IMR-90 (cell line): ENCODE measurements at regions not wholly inside any gene's neighbourhood (a gene's known extent, or its start where the extent isn't known, plus 50 kb on each side); places are given as distances from the start of the nearest gene placed in this dataset.

ENCODE experiments used
- ATAC-seq: fragments of 200-7000 bp; cut with Tn5 transposase; 2 replicates; pipeline ENCODE4 v1.9.1; 2020; ENCODE audit warnings: low read depth, mild to moderate bottlenecking, moderate library complexity
- BruUV-seq: library from RNA; stranded (reverse); fragments of 400-500 nt; replicated peaks from 2 replicates; lab custom pipeline; 2021; lab: Mats Ljungman, UMichigan
- CTCF ChIA-PET: fragments of 300-600 bp; formaldehyde crosslinking; extraction: SDS; loops from one replicate; lab custom pipeline; 2021; ENCODE audit warnings: antibody characterized with exemption; lab: Yijun Ruan, JAX
- POLR2A ChIA-PET: fragments of 300-600 bp; sonication (Branson Sonifier 250); formaldehyde crosslinking; loops from one replicate; lab custom pipeline; 2022; ENCODE audit warnings: antibody characterized with exemption; ENCODE audit not compliant: unreplicated experiment; lab: Charles Lee
- DNase-seq: peaks from one replicate; pipeline ENCODE4 v3.0.0; 2013
- H2AFZ ChIP-seq: replicated peaks from 2 replicates; pipeline ENCODE3; 2013; ENCODE audit warnings: low read length, mild to moderate bottlenecking; ENCODE audit not compliant: poor library complexity
- H2AK5ac ChIP-seq: 2 replicates; pipeline ENCODE4 v1.6.1; 2013; ENCODE audit warnings: low read depth, low read length, inconsistent platforms
- H2AK9ac ChIP-seq: replicated peaks from 2 replicates; pipeline ENCODE3; 2013; ENCODE audit warnings: mild to moderate bottlenecking, low read depth, low read length, moderate library complexity; ENCODE audit not compliant: poor library complexity
- H2BK120ac ChIP-seq: 2 replicates; pipeline ENCODE4 v1.6.1; 2013; ENCODE audit warnings: low read depth, low read length, inconsistent platforms
- H2BK15ac ChIP-seq: 3 replicates; pipeline ENCODE4 v1.6.1; 2013; ENCODE audit warnings: low read depth, low read length, inconsistent platforms
- H2BK20ac ChIP-seq: 2 replicates; pipeline ENCODE4 v1.6.1; 2013; ENCODE audit warnings: low read depth, mild to moderate bottlenecking, inconsistent platforms, low read length, moderate library complexity
- H2BK5ac ChIP-seq: 2 replicates; pipeline ENCODE4 v1.6.1; 2013; ENCODE audit warnings: mild to moderate bottlenecking, low read depth, low read length, inconsistent platforms; ENCODE audit not compliant: poor library complexity, severe bottlenecking
- H3K14ac ChIP-seq: replicated peaks from 2 replicates; pipeline ENCODE4 v1.6.1; 2013; ENCODE audit warnings: low read depth, low read length, inconsistent platforms
- H3K18ac ChIP-seq: 2 replicates; pipeline ENCODE4 v1.6.1; 2013; ENCODE audit warnings: low read depth, low read length, control low read depth
- H3K23ac ChIP-seq: 2 replicates; pipeline ENCODE4 v1.6.1; 2013; ENCODE audit warnings: low read depth, low read length, inconsistent platforms
- H3K27ac ChIP-seq: 2 replicates; pipeline ENCODE4 v1.5.1; 2013; ENCODE audit warnings: mild to moderate bottlenecking, control low read depth, low read length; ENCODE audit not compliant: insufficient read depth
- H3K27me3 ChIP-seq: 2 replicates; pipeline ENCODE4 v1.6.1; 2013; ENCODE audit warnings: low read length; ENCODE audit not compliant: control insufficient read depth, insufficient read depth
- H3K36me3 ChIP-seq: 2 replicates; pipeline ENCODE4 v1.6.1; 2013; ENCODE audit warnings: low read length, mixed read lengths; ENCODE audit not compliant: control insufficient read depth, insufficient read depth
- H3K4ac ChIP-seq: 2 replicates; pipeline ENCODE4 v1.6.1; 2013; ENCODE audit warnings: low read depth, low read length, inconsistent platforms
- H3K4me1 ChIP-seq: 2 replicates; pipeline ENCODE4 v1.6.1; 2013; ENCODE audit warnings: low read length, mixed read lengths; ENCODE audit not compliant: control insufficient read depth, insufficient read depth
- H3K4me2 ChIP-seq: 2 replicates; pipeline ENCODE4 v1.6.1; 2013; ENCODE audit warnings: low read depth, mild to moderate bottlenecking, control low read depth, low read length, moderate library complexity
- H3K4me3 ChIP-seq: 2 replicates; pipeline ENCODE4 v1.5.1; 2013; ENCODE audit warnings: low read depth, mild to moderate bottlenecking, control low read depth, low read length, moderate library complexity; ENCODE audit not compliant: insufficient read depth
- H3K56ac ChIP-seq: 2 replicates; pipeline ENCODE4 v1.6.1; 2013; ENCODE audit warnings: low read length, inconsistent platforms; ENCODE audit not compliant: insufficient read depth; ENCODE audit errors: extremely low read depth
- H3K79me1 ChIP-seq, 2 experiments: 2 replicates each; pipeline ENCODE4 v1.6.1; 2013; ENCODE audit warnings: low read length in 2 of 2, inconsistent platforms in 1 of 2, low read depth in 1 of 2
- H3K9ac ChIP-seq: 2 replicates; pipeline ENCODE4 v1.6.1; 2013; ENCODE audit warnings: low read depth, low read length, control low read depth
- H3K9me1 ChIP-seq: 2 replicates; pipeline ENCODE4 v1.6.1; 2013; ENCODE audit warnings: low read length, inconsistent platforms; ENCODE audit not compliant: insufficient read depth
- H3K9me3 ChIP-seq: 2 replicates; pipeline ENCODE4 v1.6.1; 2013; ENCODE audit warnings: low read length; ENCODE audit not compliant: control insufficient read depth, insufficient read depth
- H4K20me1 ChIP-seq: 2 replicates; pipeline ENCODE4 v1.6.1; 2013; ENCODE audit warnings: low read length, inconsistent platforms; ENCODE audit not compliant: insufficient read depth
- H4K5ac ChIP-seq: 2 replicates; pipeline ENCODE4 v1.6.1; 2013; ENCODE audit warnings: mild to moderate bottlenecking, low read depth, low read length, control low read depth
- H4K8ac ChIP-seq, 2 experiments: 2 replicates each; pipeline ENCODE4 v1.6.1; 2013; ENCODE audit warnings: low read depth in 2 of 2, low read length in 2 of 2, control low read depth in 1 of 2, inconsistent platforms in 1 of 2
- H4K91ac ChIP-seq: 2 replicates; pipeline ENCODE4 v1.6.1; 2013; ENCODE audit warnings: low read depth, low read length, inconsistent platforms; ENCODE audit not compliant: insufficient read depth
- CEBPB ChIP-seq: IDR thresholded peaks from 2 replicates; pipeline ENCODE4 v1.6.1; 2012; ENCODE audit warnings: low read depth, low read length, improper control_type of control experiment
- CTCF ChIP-seq: conservative IDR thresholded peaks from 2 replicates; pipeline ENCODE4 v1.5.1; 2012; ENCODE audit warnings: mild to moderate bottlenecking, low read depth, low read length, improper control_type of control experiment
- FOS ChIP-seq: fragments of 150-350 bp; IDR thresholded peaks from 2 replicates; pipeline ENCODE4 v1.6.1; 2016; ENCODE audit warnings: low read depth, low read length
- MAFK ChIP-seq: IDR thresholded peaks from 2 replicates; pipeline ENCODE4 v1.6.1; 2012; ENCODE audit warnings: low read depth, low read length, improper control_type of control experiment
- MAZ ChIP-seq: IDR thresholded peaks from 2 replicates; pipeline ENCODE4 v1.6.1; 2012; ENCODE audit warnings: low read depth, mild to moderate bottlenecking, low read length, improper control_type of control experiment, moderate library complexity, borderline replicate concordance
- NFE2L2 ChIP-seq: fragments of 150-350 bp; IDR thresholded peaks from 2 replicates; pipeline ENCODE4 v1.6.1; 2016; ENCODE audit warnings: low read depth, mild to moderate bottlenecking, low read length
- RCOR1 ChIP-seq: IDR thresholded peaks from 2 replicates; pipeline ENCODE4 v1.6.1; 2012; ENCODE audit warnings: mild to moderate bottlenecking, low read length, improper control_type of control experiment; ENCODE audit not compliant: insufficient replicate concordance
- USF2 ChIP-seq: fragments of 150-350 bp; IDR thresholded peaks from 2 replicates; pipeline ENCODE4 v1.6.1; 2017; ENCODE audit warnings: mild to moderate bottlenecking, antibody characterized with exemption, low read length, low read depth
- dilution Hi-C: fragments of 300-500 bp; cut with HindIII; formaldehyde crosslinking; loops from one replicate; pipeline ENCODE4 v1.14.3; 2018; ENCODE audit warnings: low sequenced_read_pairs; ENCODE audit not compliant: unreplicated experiment
- in situ Hi-C: fragments of 300-500 bp; cut with MboI; formaldehyde crosslinking; loops from 3 replicates; pipeline ENCODE4 v1.14.3; 2019; ENCODE audit warnings: low sequenced_read_pairs, inconsistent platforms, mixed read lengths
- intact Hi-C: fragments of 100-400 bp; cut with micrococcal nuclease; formaldehyde crosslinking; loops from 2 replicates; pipeline ENCODE4 v1.10.0; 2022

- no peak for ATAC-seq
- H3K9ac ChIP-seq, result no peak overlapping the region
- H3K4me3 ChIP-seq, result no peak overlapping the region
- H3K14ac ChIP-seq, result no peak overlapping the region
- POLR2A ChIA-PET, result no interaction called here
- intact Hi-C loops (no loop called here), in situ Hi-C loops (no loop called here), dilution Hi-C loops (no loop called here)
- no peaks in the 10 kb centered on the region for H3K9me1 ChIP-seq
- H3K27ac ChIP-seq, result no peak overlapping the region
- no peaks in the 10 kb centered on the region for H3K4me1 ChIP-seq
- no peak overlapping the region for H2AK9ac ChIP-seq
- H2BK15ac ChIP-seq, result no peak overlapping the region
- H3K79me1 ChIP-seq, result no peaks in the 10 kb centered on the region
- CTCF ChIA-PET, result interaction anchor here (0.6 kb wide), 1 partner anchor 116 kb away, joined by 3 read pairs; no protein-coding TSS in a partner anchor
- no TSS peak for BruUV-seq
- H2AK5ac ChIP-seq, result no peak overlapping the region
- H3K4ac ChIP-seq, result no peak overlapping the region
- no peak overlapping the region for H4K91ac ChIP-seq
- no peak overlapping the region for H4K5ac ChIP-seq
- no peak overlapping the region for H3K23ac ChIP-seq
- H2BK5ac ChIP-seq, result no peak overlapping the region
- no peak for DNase-seq
- H4K20me1 ChIP-seq, result no peaks in the 10 kb centered on the region
- H3K9me3 ChIP-seq, result peaks cover 17% of the 10 kb centered on the region; the same call in 1 of the 2 replicates
- TF ChIP-seq USF2 (no peak), NFE2L2 (no peak), CEBPB (no peak), RCOR1 (no peak), MAZ (no peak), MAFK (no peak), CTCF (no peak), FOS (no peak)
- no peak overlapping the region for H3K4me2 ChIP-seq
- H3K36me3 ChIP-seq, result no peaks in the 10 kb centered on the region
- H2AFZ ChIP-seq, result no peak overlapping the region
- H3K56ac ChIP-seq, result no peak overlapping the region
- H2BK120ac ChIP-seq, result no peak overlapping the region
- H4K8ac ChIP-seq, result no peak overlapping the region
- H3K18ac ChIP-seq, result no peak overlapping the region
- no peak overlapping the region for H2BK20ac ChIP-seq
- H3K27me3 ChIP-seq, result no peaks in the 10 kb centered on the region
Observed at GRCh38 chr12:127790376-127790775, 476.6 kb upstream of the TMEM132C start.
